ENCODE measurements at regions not wholly inside any gene's neighbourhood (a gene's known extent, or its start where the extent isn't known, plus 50 kb on each side); places are given as distances from the start of the nearest gene placed in this dataset.

DNA sequence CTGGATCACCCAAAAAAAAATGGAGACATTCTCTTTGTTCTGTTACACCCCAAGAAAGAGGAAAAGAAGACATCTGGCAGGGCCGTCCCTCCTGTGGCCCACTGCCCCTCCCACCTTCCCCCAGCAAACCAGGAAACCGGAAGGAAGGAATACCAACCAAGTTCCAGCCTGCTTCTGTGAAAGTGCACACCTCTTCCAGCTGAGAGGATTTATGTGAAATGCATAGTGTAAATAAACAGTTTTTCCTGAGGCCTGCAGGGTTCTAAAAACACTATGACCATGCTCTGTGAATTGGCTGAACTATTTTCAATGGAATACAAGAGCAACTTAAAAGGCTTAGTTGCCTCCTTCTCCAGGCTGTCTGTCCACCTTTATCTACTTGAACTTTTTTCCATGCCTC, 50.0 kb upstream of the CHST1 start:
- TF ChIP-seq, protein P1, sequence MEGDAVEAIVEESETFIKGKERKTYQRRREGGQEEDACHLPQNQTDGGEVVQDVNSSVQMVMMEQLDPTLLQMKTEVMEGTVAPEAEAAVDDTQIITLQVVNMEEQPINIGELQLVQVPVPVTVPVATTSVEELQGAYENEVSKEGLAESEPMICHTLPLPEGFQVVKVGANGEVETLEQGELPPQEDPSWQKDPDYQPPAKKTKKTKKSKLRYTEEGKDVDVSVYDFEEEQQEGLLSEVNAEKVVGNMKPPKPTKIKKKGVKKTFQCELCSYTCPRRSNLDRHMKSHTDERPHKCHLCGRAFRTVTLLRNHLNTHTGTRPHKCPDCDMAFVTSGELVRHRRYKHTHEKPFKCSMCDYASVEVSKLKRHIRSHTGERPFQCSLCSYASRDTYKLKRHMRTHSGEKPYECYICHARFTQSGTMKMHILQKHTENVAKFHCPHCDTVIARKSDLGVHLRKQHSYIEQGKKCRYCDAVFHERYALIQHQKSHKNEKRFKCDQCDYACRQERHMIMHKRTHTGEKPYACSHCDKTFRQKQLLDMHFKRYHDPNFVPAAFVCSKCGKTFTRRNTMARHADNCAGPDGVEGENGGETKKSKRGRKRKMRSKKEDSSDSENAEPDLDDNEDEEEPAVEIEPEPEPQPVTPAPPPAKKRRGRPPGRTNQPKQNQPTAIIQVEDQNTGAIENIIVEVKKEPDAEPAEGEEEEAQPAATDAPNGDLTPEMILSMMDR (IDR thresholded peaks at IDR 0.05) = no peak
- TF ChIP-seq POLR2AphosphoS5 (IDR thresholded peaks at IDR 0.05) (no peak), POLR2A (IDR thresholded peaks at IDR 0.05) (no peak)
